ENCODE measurements at regions not wholly inside any gene's neighbourhood (a gene's known extent, or its start where the extent isn't known, plus 50 kb on each side); places are given as distances from the start of the nearest gene placed in this dataset.

- DNase-seq (ENCODE audit: low spot score in 2 of 2) = no peak
- H3K4me3 ChIP-seq (ENCODE audit: low read depth, poor library complexity, severe bottlenecking) = no peak overlapping the region
- TF ChIP-seq CTCF (IDR thresholded peaks at IDR 0.05) (no peak), POLR2A (IDR thresholded peaks at IDR 0.05) (no peak)
- intact Hi-C loops (cut with DNase I; ENCODE audit: low total_unique reads) = no loop called here
- 47 to 51% methylated on average over 8 of the region's 8 CpGs for WGBS, 2 donors
These were observed 193.8 kb downstream of the RBM43 start for GRCh38 chr2:151067658-151068369.

GRCh38 chr2:151063271-151063670 is 198.4 kb downstream of the RBM43 start:
- intact Hi-C loops (cut with DNase I; ENCODE audit: low total_unique reads) = no loop called here
- TF ChIP-seq CTCF (IDR thresholded peaks at IDR 0.05) = no peak
- no peak for TF ChIP-seq POLR2A (IDR thresholded peaks at IDR 0.05)
- WGBS, 2 donors = 34 to 38% methylated on average over 3 of the region's 3 CpGs
- H3K4me3 ChIP-seq (ENCODE audit: low read depth, poor library complexity, severe bottlenecking) = no peak overlapping the region
- no peak for DNase-seq (ENCODE audit: low spot score in 2 of 2)

GRCh38 chr2:151060287-151060686 is 201.4 kb downstream of the RBM43 start:
- TF ChIP-seq POLR2A (IDR thresholded peaks at IDR 0.05) (no peak), CTCF (IDR thresholded peaks at IDR 0.05) (no peak)
- 82 to 84% methylated on average over 2 of the region's 2 CpGs for WGBS, 2 donors
- intact Hi-C loops (cut with DNase I; ENCODE audit: low total_unique reads) = no loop called here
- DNase-seq (ENCODE audit: low spot score in 2 of 2) = no peak
- no peak overlapping the region for H3K4me3 ChIP-seq (ENCODE audit: low read depth, poor library complexity, severe bottlenecking)

- intact Hi-C loops (cut with DNase I; ENCODE audit: low total_unique reads) = no loop called here
These were observed 204.8 kb downstream of the RBM43 start for GRCh38 chr2:151056870-151057269.

GRCh38 chr2:151053661-151053990 is 208.0 kb downstream of the RBM43 start:
- no peak overlapping the region for H3K4me3 ChIP-seq (ENCODE audit: low read depth, poor library complexity, severe bottlenecking)
- no peak for DNase-seq (ENCODE audit: low spot score in 2 of 2)
- 35% methylated on average over 1 of the region's 1 CpG for WGBS, 2 donors
- intact Hi-C loops (cut with DNase I; ENCODE audit: low total_unique reads) = no loop called here
- no peak for TF ChIP-seq CTCF (IDR thresholded peaks at IDR 0.05)
- no peak for TF ChIP-seq POLR2A (IDR thresholded peaks at IDR 0.05)

More at GRCh38 chr2:151056870-151057269, 204.8 kb downstream of the RBM43 start:
- TF ChIP-seq POLR2A (IDR thresholded peaks at IDR 0.05) (no peak), CTCF (IDR thresholded peaks at IDR 0.05) (no peak)
- 35 to 41% methylated on average over 1 of the region's 1 CpG for WGBS, 2 donors
- no peak for DNase-seq (ENCODE audit: low spot score in 2 of 2)
- H3K4me3 ChIP-seq (ENCODE audit: low read depth, poor library complexity, severe bottlenecking) = no peak overlapping the region
